GM19468 (cell line): ENCODE measurements at regions not wholly inside any gene's neighbourhood (a gene's known extent, or its start where the extent isn't known, plus 50 kb on each side); places are given as distances from the start of the nearest gene placed in this dataset.

Experiments
- ATAC-seq: cut with Tn5 transposase; IDR thresholded peaks from one replicate; pipeline ENCODE4 v1.9.1; 2021; ENCODE audit warnings: mild to moderate bottlenecking, moderate library complexity, moderate number of reproducible peaks; ENCODE audit not compliant: unreplicated experiment; ENCODE audit errors: extremely low read depth

DNA sequence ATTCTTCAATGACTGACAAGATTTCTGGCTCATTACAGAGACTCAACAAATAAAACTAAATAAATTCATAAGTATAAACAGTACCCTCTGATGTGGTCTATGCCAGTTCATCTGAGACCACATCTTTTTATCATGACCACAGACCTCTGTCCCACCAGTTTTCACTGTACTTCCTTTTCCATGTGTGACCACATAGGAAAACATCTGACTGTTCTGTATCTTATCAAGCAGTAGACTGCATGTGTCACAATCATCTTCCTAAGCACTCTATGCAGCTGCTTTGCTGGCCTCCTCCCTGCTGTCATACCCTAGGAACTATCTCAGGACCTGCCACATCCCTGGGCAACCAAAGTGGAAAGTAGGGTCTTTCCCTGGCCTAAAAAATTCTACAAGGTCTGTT lies 205.0 kb upstream of the ZNF462 start:
- ATAC-seq = no peak

DNA sequence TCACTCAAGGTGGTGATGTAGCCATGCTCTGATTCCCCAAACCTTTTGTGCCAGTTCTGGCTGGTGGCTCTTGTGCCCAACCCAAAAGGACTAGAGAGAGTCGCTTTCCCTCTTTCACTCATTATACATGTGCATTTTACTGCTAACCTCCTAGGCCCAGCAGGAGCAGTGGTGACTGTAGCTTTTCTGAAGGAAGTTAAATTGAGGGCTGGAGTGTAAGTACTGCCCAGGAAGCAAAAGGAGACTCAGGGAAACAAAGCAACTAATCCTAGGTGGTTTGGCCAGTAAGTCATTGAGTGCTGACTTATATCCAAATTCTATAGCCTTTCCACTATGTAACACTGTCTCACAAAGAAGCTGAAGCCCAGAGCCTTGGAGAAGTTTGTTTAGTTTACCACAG lies 194.4 kb upstream of the ZNF462 start:
- no peak for ATAC-seq

DNA sequence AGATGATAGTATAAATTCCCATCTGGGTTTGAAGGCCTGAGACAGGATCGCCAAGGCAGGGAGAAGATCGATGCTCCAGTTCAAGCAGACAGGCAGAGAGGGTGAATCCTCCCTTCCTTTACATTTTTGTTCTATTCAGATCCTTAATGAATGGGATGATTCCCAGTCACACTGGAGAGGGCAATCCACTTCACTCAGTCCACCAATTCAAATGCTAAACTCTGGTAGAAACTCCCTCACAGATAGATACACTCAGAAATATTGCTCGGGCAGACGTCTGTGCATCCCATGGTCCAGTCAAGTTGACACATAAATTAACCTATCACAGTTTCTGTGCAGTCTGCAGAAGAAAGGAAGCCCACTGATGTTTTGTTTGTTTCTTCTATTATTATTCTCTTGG lies 193.1 kb upstream of the ZNF462 start:
- ATAC-seq = no peak

DNA sequence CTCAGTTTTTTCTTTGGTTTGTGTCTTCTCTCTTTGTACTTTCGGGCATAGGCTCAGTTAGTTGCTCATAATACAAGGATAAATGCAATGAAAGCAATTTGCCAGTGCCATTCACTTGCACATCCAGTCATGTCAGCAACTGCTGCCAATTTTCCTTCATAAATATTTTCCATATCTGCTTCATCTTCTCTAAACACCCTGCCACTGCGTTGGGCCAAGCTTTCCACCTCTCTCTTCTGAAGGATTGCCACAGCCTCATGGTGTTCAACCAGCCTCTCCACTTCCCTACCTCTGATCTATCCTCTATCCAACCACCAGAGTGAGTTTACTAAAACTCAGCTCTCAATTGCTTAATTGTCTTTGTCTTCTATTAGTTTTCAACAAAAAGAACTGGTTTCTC lies 192.5 kb upstream of the ZNF462 start:
- no peak for ATAC-seq

DNA sequence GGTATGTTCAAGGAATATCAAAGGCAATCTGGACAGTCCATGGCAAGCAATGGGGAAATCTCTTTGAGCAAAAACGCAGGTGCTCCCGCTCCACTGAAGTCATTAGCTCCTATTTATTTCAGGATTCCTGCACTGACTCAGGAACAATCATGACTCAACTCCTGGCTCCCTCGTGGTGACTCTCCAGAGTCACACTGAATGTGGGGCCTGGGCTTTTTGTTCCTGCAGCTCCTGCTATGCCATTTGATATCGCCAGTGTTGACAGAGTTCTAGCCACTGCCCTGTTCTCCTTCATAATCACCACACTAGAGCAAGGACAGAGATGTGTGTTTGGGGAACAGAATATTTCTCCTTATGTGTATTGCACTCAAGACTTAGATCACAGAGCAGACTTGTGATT lies 187.2 kb upstream of the ZNF462 start:
- ATAC-seq = no peak

DNA sequence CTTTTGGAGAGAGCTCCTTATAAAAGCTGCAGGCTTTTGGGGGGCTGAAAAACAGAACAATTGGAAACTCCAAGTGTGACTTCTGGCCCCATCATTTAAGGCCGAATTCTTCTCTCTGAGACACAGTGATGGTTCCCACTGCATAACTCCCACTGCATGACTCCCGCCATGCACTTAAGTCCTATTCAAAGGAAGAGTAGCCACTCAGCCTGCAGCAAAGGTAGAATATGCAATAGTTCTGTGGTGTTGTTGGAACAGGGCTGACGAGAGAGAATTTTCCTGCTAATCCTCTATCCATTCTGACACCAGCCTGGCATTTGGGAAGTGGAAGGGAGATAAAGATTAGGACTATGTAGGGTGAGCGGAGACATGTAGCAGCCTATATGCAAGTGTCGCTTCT lies 185.6 kb upstream of the ZNF462 start:
- no peak for ATAC-seq

DNA sequence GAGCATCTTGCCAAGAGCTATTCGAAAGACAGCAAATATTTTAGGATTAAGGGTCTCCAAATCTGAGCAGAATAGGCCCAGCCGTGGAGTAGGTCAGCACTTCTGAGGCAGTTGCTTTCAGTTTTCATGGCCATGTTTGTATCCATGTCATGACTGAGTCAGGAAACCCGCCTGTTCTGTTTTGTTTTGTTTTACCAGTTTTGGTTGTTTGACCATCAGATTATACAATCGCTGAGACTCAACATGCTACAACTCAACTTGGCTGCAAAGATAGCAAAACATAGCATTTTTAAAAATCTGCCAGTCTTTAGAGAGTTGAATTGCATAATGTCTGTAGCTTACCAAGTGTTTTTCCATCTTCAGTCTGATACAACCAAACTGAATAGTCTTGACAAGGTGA lies 185.1 kb upstream of the ZNF462 start:
- ATAC-seq = no peak

DNA sequence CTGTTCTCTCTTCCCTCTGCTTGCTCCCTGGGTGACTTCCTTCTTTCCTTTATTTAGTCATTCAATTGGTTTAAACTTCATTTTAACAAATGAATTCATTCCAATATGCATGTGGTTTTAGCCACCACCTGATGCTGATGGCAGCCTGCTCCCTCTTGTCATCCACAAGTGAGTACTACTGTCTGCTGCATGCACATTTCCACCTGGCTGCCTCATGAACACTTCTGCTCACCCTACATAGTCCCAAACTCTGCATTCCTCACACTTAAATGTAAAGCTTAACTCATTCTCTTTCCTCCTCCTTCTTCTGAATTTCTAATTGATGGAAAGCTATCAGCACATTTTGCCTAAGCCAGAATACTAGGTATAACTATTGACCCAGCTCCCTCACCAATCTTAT lies 184.7 kb upstream of the ZNF462 start:
- no peak for ATAC-seq

DNA sequence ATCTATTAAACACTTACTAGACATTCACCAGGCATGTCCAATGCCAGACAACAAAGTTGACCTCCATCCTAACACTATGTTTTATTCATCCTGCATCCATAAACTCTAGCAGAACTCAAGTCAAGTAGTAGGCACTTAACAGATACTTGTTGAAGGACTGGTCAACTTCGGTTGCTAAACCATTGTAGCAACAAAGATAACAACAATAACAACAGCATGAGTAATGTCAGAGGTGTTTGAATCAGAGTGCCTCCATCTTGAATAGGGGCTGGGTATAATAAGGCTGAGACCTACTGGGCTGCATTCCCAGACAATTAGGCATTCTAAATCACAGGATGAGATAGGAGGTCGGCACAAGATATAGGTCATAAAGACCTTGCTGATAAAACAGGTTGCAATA lies 180.5 kb upstream of the ZNF462 start:
- no peak for ATAC-seq

DNA sequence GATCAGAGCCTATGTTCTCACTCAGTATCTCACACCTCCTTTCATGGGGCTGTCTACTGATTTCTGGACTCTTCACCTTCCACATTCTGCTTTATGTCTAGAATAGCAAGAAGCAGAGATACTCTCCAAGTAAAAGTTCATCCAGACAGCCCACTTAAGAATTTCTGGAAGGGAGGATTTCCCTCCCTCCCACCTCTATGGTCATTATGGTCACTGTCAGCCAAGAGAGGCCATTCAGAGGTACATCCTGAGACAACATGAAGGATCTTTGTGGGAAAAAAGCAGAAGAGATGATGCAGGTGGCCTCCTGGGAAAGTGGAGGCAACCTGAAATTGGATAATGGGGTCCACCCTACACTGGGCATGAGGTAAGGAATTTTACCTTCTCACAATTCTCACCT lies 179.5 kb upstream of the ZNF462 start:
- ATAC-seq = no peak

DNA sequence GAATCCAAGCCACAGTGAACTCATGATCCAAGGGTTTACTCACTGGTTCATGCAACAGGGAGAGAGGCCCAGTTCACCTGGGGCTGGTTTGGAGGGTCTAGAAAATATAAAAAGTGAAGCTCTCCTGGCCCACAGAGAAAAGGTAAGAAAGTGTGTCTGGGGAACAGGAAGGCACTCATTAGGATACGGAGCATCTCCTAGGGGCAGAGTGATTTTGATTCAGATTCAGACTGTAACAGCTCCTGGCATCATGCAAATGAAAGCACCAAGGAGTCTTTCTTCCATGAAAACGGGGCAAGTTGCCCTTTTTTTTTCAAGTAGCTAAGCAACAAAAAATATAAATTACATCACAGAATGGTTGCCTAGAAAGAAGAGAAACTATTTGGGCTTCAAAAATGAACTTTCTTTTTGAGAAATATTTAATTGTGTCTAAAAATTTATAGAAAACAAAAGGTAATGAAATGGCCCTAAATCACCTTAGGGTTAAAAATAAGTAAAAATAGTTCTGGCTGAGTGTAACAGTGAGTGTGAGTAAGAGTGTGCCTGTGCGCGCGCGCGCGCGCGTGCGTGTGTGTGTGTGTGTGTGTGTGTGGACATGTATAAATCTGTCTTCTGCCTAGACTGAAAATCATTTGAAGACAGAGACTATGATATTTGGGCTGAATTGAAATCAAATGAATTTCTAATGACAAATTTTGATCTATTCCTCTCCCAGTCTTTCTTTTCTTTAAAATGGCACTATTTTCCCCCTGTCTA lies 177.8 kb upstream of the ZNF462 start:
- no peak for ATAC-seq

DNA sequence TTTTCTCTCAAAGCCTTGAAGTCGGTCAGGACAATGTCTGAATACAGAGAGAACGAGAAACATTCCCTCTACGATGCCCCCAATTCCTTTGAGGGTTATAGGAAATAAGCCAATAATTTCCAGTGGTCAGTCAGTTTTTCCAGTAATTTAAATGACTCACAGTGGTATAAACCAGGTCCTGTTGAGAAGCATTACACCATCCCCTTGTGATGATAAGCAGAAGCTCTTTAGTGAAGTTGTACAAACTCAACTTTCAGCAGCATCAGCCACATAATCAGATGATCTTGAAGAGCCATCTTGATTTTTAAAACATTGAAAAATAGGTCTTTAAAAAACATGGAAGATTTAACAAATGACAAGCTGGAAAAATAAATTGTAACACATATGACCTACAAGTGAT lies 173.9 kb upstream of the ZNF462 start:
- no peak for ATAC-seq

DNA sequence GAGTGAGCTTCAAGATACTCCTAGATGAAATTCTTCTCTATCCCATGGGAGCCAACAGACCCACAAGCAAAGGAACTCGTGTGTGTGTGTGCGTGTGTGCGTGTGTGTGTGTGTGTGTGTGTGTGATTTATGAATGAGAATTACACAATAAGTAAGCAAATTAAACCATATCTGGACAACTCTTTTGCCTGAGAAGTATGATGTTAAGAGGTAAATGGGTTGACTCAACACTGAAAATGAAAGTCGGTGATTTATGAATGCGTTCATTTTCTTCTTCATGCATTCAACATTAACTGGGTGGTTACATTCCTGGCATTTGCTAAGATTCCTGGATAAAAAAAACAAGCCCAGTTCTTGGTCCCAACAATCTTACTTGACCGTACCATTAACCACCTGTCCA lies 171.3 kb upstream of the ZNF462 start:
- no peak for ATAC-seq

DNA sequence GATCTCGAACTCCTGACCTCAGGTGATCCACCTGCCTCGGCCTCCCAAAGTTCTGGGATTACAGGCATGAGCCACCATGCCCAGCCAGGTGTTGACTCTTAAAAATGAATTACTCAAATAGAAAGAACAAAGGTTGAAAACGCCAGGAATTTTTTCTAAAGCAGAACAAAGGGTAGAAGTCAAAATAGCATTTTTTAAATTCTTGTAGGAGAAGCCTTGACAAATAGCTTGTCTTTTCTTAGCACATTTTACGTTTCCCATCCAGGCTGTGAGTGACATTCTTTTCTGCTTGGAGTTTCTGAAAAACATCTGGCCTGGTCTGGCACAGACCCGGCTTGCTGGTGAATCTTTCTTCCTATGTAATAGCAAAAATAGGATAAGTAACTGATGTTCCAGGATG lies 169.4 kb upstream of the ZNF462 start:
- ATAC-seq = no peak

DNA sequence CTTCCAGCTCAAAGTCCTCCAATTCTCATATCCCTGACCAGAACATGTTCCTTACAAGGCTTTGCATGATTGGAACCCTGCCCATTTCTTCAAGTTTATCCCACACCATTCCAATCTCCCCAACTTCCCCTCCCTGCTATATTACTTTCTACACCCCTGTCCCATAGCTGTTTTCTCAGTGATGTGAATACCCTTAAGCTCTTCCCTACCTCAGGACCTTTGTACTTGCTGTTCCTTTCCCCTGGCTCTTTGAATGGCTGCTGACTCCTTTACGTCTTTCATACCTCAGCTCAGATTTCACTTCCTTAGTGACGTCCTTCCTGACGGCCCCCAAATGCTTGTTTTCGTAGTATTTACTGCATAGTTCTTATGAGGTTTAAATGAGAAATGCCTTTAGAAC lies 166.2 kb upstream of the ZNF462 start:
- no peak for ATAC-seq

DNA sequence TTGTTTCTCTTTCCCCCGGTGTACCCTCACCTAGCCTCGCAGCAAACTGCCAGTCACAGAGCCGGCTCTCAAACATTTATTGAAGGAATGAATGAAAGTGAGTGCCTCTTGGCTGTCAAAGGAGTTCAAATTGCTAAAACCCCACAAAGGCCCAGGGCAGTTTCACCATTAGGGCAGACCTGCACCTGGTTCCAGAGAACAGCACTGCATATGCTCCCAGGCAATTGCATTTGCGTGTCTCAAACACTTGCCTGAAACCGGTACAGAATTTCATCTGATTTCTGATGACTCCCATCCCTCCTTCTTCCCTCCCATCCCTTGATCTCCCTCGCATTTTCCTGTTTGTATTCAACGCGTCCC lies 165.6 kb upstream of the ZNF462 start:
- ATAC-seq = no peak

DNA sequence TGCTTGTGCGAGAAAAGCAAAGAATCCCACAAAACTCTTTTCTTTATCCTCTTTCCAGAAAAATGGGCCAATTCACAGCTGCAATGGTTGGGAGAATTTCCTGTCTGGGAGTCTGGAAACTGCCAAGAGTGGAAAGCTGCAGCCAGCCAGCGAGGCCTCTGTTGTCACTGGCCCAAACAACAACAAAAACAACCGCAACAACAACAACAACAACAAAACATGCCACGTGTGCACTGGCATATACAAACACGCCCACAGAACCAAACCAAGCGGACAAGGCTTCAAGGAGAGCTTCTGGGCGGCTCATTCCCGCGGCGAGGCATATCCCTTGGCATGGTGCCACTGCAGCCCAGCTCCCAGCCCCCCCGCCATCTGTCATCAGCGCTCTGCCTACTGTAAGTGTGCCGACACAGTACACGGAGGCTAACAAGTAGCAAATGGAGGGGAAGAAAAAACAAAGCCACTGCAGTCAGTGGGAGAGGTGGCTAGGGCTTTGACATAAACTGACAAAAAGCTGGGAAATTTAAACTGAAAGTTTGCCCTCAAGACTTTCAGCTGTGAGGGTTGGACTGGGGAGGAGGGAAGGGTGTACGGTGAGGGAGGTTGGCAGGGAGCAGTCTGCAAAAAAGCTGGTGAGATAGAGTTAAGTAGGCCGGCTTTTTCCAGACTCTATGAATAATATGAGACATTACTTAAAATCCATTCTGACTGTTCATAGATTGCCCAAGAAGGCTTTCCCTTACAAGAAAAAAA lies 165.0 kb upstream of the ZNF462 start:
- ATAC-seq = no peak

DNA sequence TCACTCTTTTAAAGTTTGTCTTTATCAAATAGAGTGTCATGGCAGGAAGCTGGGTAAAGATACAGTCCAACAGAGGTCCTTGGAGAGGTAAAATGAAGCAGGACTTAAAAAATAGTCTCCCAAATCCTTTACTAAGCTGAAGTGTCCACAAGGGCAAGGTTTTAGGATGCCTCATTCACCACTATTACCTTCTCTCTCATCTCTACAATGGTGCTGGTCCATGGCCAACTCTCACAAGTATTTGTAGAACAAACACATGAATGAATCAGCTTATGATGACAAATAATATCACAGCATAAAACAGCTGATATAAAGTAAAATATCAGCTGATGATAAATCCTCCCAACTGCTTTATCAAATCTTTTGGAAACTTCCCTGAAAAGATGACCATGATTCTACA lies 162.3 kb upstream of the ZNF462 start:
- no peak for ATAC-seq

DNA sequence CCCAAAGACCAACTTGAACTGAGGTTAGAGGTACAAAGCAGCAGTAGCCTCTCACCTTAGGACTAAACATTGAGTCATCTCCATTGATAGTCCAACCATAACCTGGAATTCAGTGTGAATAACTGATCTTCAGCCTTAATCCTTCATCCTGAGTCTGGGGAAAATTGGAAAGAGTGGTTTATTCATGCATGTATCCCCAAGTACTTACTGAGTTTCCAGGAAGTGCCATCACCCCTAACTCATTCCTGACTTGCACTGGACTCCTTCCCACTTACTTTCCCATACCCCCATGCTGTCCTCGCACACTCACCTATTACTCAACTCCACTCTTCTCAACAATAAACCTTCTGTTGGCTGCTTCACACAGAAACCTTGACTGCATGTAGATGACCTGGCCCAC lies 161.4 kb upstream of the ZNF462 start:
- ATAC-seq = no peak

DNA sequence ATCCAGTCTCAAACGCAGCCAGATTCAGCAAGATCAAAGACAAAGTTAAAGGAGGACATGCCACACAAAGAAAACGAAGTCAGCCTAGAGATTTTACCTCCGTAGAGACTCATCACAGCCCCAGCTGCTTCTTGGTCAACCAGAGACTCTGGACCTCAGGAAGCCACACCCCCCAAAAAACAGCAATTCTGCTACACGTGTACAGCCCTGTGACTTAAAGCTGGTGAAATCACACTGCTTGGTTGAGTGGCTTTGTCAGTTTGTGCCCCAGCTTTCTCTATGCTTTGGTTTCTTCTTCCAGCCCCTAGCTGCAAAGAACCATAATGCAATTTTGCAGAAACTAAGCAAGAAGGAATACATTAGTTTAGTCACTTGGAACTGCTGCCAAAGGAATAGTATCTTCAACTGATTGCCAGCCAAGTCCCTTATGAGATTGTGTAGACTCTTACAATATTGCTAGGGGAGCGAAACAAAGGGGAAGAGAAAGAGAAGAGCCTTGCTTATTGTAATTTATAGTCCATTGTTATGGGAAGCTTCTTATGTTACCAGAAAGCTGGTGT lies 158.8 kb upstream of the ZNF462 start:
- ATAC-seq = no peak

DNA sequence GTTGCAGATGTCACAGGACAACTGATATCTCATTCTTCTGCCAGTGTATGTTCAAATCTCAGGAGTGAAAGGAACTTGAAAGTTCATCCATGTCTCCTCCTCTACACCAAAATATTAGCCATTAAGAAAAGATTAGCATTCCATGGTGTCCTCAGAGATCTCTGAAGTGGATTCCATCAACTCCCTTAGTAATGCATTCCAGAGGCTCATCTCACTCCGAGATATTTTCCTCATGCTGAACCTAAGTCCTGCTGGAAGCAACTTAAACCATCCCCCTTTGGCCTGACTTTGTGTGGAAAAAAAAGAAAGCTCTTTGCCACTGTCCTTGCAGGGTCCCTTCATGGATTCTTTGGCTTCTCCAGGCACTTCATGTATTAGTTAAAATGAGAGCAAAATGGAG lies 155.7 kb upstream of the ZNF462 start:
- no peak for ATAC-seq
